HEK293 (cell line): ENCODE measurements at regions not wholly inside any gene's neighbourhood (a gene's known extent, or its start where the extent isn't known, plus 50 kb on each side); places are given as distances from the start of the nearest gene placed in this dataset.

Experiments
- CTCF ChIA-PET: fragments of 350-600 bp; formaldehyde crosslinking; extraction: SDS; loops from one replicate; lab custom pipeline; 2021; ENCODE audit warnings: antibody characterized with exemption; lab: Yijun Ruan, JAX
- POLR2A ChIA-PET: fragments of 300-600 bp; formaldehyde crosslinking; extraction: SDS; loops from one replicate; lab custom pipeline; 2020; ENCODE audit warnings: antibody characterized with exemption, inconsistent platforms; lab: Yijun Ruan, JAX
- H3K27ac ChIP-seq: fragments of 200-500 bp; sonication (Bioruptor generic); 2 replicates; pipeline ENCODE4 v1.5.1; 2014; ENCODE audit warnings: low read depth, low read length, control low read depth, inconsistent platforms; ENCODE audit errors: extremely low read depth
- H3K36me3 ChIP-seq, 2 experiments: fragments of 200-500 bp in 1 of 2; sonication (Bioruptor generic) in 1 of 2; 1 replicate in 1 of 2; 2 replicates in 1 of 2; pipeline ENCODE4 v1.5.1; 2014 to 2017; ENCODE audit warnings: inconsistent platforms in 2 of 2, low read length in 2 of 2; ENCODE audit not compliant: control insufficient read depth in 2 of 2, insufficient read depth in 1 of 2
- H3K4me1 ChIP-seq: fragments of 200-500 bp; sonication (Bioruptor generic); 2 replicates; pipeline ENCODE4 v1.5.1; 2014; ENCODE audit warnings: mild to moderate bottlenecking, low read length, inconsistent platforms; ENCODE audit not compliant: control insufficient read depth, insufficient read depth
- H3K4me3 ChIP-seq: 2 replicates; pipeline ENCODE4 v1.5.1; 2011; ENCODE audit warnings: low read depth, mild to moderate bottlenecking, control low read depth, low read length, moderate library complexity
- H3K9me3 ChIP-seq: fragments of 200-500 bp; sonication (Bioruptor generic); 2 replicates; pipeline ENCODE4 v1.5.1; 2014; ENCODE audit warnings: low read depth, low read length, inconsistent platforms; ENCODE audit not compliant: control insufficient read depth, insufficient read depth
- AEBP2 ChIP-seq: fragments of 450-650 bp; formaldehyde crosslinking; IDR thresholded peaks from 2 replicates; pipeline ENCODE4 v1.5.1; 2016; ENCODE audit warnings: missing biosample characterization, missing genetic modification characterization, borderline replicate concordance
- ATF2 ChIP-seq: fragments of 450-650 bp; formaldehyde crosslinking; IDR thresholded peaks from 2 replicates; pipeline ENCODE4 v1.5.1; 2016; ENCODE audit warnings: missing biosample characterization, missing genetic modification characterization, low read depth
- GFI1B ChIP-seq: fragments of 450-650 bp; formaldehyde crosslinking; IDR thresholded peaks from 2 replicates; pipeline ENCODE4 v1.5.1; 2016; ENCODE audit warnings: missing biosample characterization, missing genetic modification characterization
- KLF7 ChIP-seq: fragments of 450-650 bp; formaldehyde crosslinking; IDR thresholded peaks from 2 replicates; pipeline ENCODE4 v1.5.1; 2016; ENCODE audit warnings: missing biosample characterization, missing genetic modification characterization, borderline replicate concordance
- PATZ1 ChIP-seq: fragments of 450-650 bp; formaldehyde crosslinking; IDR thresholded peaks from 2 replicates; pipeline ENCODE4 v1.5.1; 2016; ENCODE audit warnings: missing biosample characterization, missing genetic modification characterization
- PRDM4 ChIP-seq: fragments of 450-650 bp; formaldehyde crosslinking; IDR thresholded peaks from 2 replicates; pipeline ENCODE4 v1.5.1; 2017; ENCODE audit warnings: missing biosample characterization, missing genetic modification characterization
- SCRT2 ChIP-seq: fragments of 450-650 bp; formaldehyde crosslinking; IDR thresholded peaks from 2 replicates; pipeline ENCODE4 v1.5.1; 2016; ENCODE audit warnings: missing biosample characterization, missing genetic modification characterization
- SP3 ChIP-seq: fragments of 450-650 bp; formaldehyde crosslinking; IDR thresholded peaks from 2 replicates; pipeline ENCODE4 v1.5.1; 2016; ENCODE audit warnings: missing biosample characterization, missing genetic modification characterization
- WT1 ChIP-seq: fragments of 450-650 bp; formaldehyde crosslinking; IDR thresholded peaks from 2 replicates; pipeline ENCODE4 v1.5.1; 2016; ENCODE audit warnings: missing biosample characterization, missing genetic modification characterization
- YY2 ChIP-seq: fragments of 450-650 bp; formaldehyde crosslinking; IDR thresholded peaks from 2 replicates; pipeline ENCODE4 v1.5.1; 2016; ENCODE audit warnings: missing biosample characterization, missing genetic modification characterization
- ZBTB7A ChIP-seq: fragments of 450-650 bp; formaldehyde crosslinking; IDR thresholded peaks from 2 replicates; pipeline ENCODE4 v1.5.1; 2016; ENCODE audit warnings: low read depth, missing biosample characterization, missing genetic modification characterization
- ZNF112 ChIP-seq: fragments of 450-650 bp; formaldehyde crosslinking; IDR thresholded peaks from 2 replicates; pipeline ENCODE4 v1.5.0; 2017; ENCODE audit warnings: missing biosample characterization, missing genetic modification characterization
- ZNF133 ChIP-seq: fragments of 450-650 bp; formaldehyde crosslinking; IDR thresholded peaks from 2 replicates; pipeline ENCODE4 v1.5.1; 2016; ENCODE audit warnings: missing biosample characterization, missing genetic modification characterization
- ZNF23 ChIP-seq: fragments of 450-650 bp; formaldehyde crosslinking; IDR thresholded peaks from 2 replicates; pipeline ENCODE4 v1.5.1; 2016; ENCODE audit warnings: missing biosample characterization, missing genetic modification characterization, borderline replicate concordance
- ZNF518A ChIP-seq: fragments of 450-650 bp; formaldehyde crosslinking; conservative IDR thresholded peaks from 2 replicates; pipeline ENCODE4 v1.5.1; 2016; ENCODE audit warnings: low read depth, missing biosample characterization, missing genetic modification characterization
- ZNF560 ChIP-seq: fragments of 450-650 bp; formaldehyde crosslinking; IDR thresholded peaks from 2 replicates; pipeline ENCODE4 v1.5.1; 2017; ENCODE audit warnings: missing biosample characterization, missing genetic modification characterization, borderline replicate concordance
- ZNF610 ChIP-seq: fragments of 450-650 bp; formaldehyde crosslinking; IDR thresholded peaks from 2 replicates; pipeline ENCODE4 v1.5.1; 2016; ENCODE audit warnings: missing biosample characterization, missing genetic modification characterization, borderline replicate concordance
- ZNF791 ChIP-seq: fragments of 450-650 bp; formaldehyde crosslinking; IDR thresholded peaks from 2 replicates; pipeline ENCODE4 v1.5.1; 2016; ENCODE audit warnings: missing biosample characterization, missing genetic modification characterization
- TF ChIP-seq, protein P1 (sequence below): fragments of 450-650 bp; formaldehyde crosslinking; IDR thresholded peaks from 2 replicates; pipeline ENCODE4 v1.5.1; 2016; ENCODE audit warnings: missing biosample characterization, missing genetic modification characterization

DNA sequence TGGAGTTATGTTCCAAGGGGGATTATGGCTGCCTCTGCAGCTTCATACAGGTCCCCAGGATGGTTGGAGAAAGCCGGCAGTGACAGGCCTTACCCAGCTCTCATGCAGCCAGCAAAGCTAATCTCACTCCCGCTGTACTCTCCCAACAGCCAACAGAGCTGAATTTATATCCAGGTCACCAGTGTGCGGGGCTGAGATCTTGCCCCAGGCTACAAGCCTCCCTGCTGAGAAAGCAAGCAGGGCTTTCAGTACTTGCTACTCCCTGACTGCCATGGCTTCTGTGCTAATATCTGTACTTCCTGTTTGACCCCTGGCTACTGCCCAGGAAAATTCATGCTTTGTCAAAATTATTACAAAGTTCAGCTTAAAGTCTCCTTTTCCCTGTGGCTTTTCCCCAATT is 92.9 kb downstream of the ATP23 start:
- Histone ChIP-seq H3K4me3 (no peak overlapping the region), H3K36me3 (no peaks in the 10 kb centered on the region), H3K9me3 (no peaks in the 10 kb centered on the region), H3K27ac (no peak overlapping the region), H3K4me1 (no peaks in the 10 kb centered on the region)
- TF ChIP-seq SP3, result no peak
- no peak for TF ChIP-seq AEBP2
- no peak for TF ChIP-seq ZBTB7A (tag by site-specific recombination)
- no peak for TF ChIP-seq SCRT2
- TF ChIP-seq ZNF518A (tag by site-specific recombination), result no peak
- no peak for TF ChIP-seq ZNF23
- no peak for TF ChIP-seq ZNF610 (tag by site-specific recombination)
- no peak for TF ChIP-seq YY2
- no peak for TF ChIP-seq ZNF133 (tag by site-specific recombination)
- ChIA-PET CTCF (no interaction called here), POLR2A (no interaction called here)

- CTCF ChIA-PET, result interaction anchor here (0.5 kb wide), 1 partner anchor 35 kb away, joined by 4 read pairs; no protein-coding TSS in a partner anchor
- POLR2A ChIA-PET, result no interaction called here
- H3K27ac ChIP-seq, result no peak overlapping the region
- no peaks in the 10 kb centered on the region for H3K4me1 ChIP-seq
- no peaks in the 10 kb centered on the region for H3K9me3 ChIP-seq
- no peaks in the 10 kb centered on the region for H3K36me3 ChIP-seq
- no peak overlapping the region for H3K4me3 ChIP-seq
- TF ChIP-seq WT1 (no peak), SP3 (no peak), ATF2 (tag by site-specific recombination) (no peak), PRDM4 (tag by site-specific recombination) (no peak), ZNF560 (tag by site-specific recombination) (no peak), GFI1B (tag by site-specific recombination) (no peak), ZNF791 (no peak), ZNF112 (tag by site-specific recombination) (no peak), PATZ1 (tag by site-specific recombination) (no peak), KLF7 (tag by site-specific recombination) (no peak)
- TF ChIP-seq, protein P1, sequence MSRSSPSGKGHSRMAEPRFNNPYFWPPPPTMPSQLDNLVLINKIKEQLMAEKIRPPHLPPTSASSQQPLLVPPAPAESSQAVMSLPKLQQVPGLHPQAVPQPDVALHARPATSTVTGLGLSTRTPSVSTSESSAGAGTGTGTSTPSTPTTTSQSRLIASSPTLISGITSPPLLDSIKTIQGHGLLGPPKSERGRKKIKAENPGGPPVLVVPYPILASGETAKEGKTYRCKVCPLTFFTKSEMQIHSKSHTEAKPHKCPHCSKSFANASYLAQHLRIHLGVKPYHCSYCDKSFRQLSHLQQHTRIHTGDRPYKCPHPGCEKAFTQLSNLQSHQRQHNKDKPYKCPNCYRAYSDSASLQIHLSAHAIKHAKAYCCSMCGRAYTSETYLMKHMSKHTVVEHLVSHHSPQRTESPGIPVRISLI, result no peak
Observed at GRCh38 chr12:58034712-58035111, 93.3 kb downstream of the ATP23 start.
